Uterus (tissue), 3 donors: ENCODE measurements at regions not wholly inside any gene's neighbourhood (a gene's known extent, or its start where the extent isn't known, plus 50 kb on each side); places are given as distances from the start of the nearest gene placed in this dataset.

Source experiments
- DNase-seq, 2 donors: peaks; one replicate each; pipeline ENCODE4 v3.0.0-alpha.2; 2019 to 2020
- H3K27ac ChIP-seq, 2 donors: fragments of 200-600 bp; sonication (generic); 1 replicate in 1 of 2; 2 replicates in 1 of 2; pipeline ENCODE4 v1.5.1; 2016 to 2018
- H3K27me3 ChIP-seq, 2 donors: fragments of 200-600 bp; sonication (generic); one replicate each; pipeline ENCODE4 v1.5.1; 2018 to 2019; ENCODE audit warnings: control low read depth in 1 of 2
- H3K36me3 ChIP-seq, 2 donors: fragments of 200-600 bp; sonication (generic); one replicate each; pipeline ENCODE4 v1.5.1; 2019; ENCODE audit warnings: control low read depth in 1 of 2
- H3K4me1 ChIP-seq, 2 donors: fragments of 200-600 bp; sonication (generic); one replicate each; pipeline ENCODE4 v1.5.1; 2018 to 2019; ENCODE audit warnings: control low read depth in 1 of 2
- H3K4me3 ChIP-seq, 2 donors: fragments of 200-600 bp; sonication (generic); 1 replicate in 1 of 2; 2 replicates in 1 of 2; pipeline ENCODE4 v1.5.1; 2018 to 2019; ENCODE audit warnings: mild to moderate bottlenecking in 1 of 2
- H3K9me3 ChIP-seq, 2 donors: fragments of 200-600 bp; sonication (generic); one replicate each; pipeline ENCODE4 v1.5.1; 2019; ENCODE audit warnings: control low read depth in 1 of 2
- CTCF ChIP-seq, 4 experiments: fragments of 200-600 bp in 2 of 4; fragments of 450-650 bp in 2 of 4; sonication (generic) in 2 of 4; IDR thresholded peaks; one replicate each; pipeline ENCODE4 v1.5.1; 2016 to 2019; ENCODE audit warnings: antibody characterized with exemption in 4 of 4, mild to moderate bottlenecking in 2 of 4, moderate library complexity in 1 of 4
- POLR2A ChIP-seq, 2 donors: fragments of 450-650 bp; IDR thresholded peaks; one replicate each; pipeline ENCODE4 v1.6.1; 2016; ENCODE audit warnings: antibody characterized with exemption in 2 of 2, mild to moderate bottlenecking in 1 of 2, moderate library complexity in 1 of 2
- intact Hi-C: fragments of 100-400 bp; cut with DNase I; formaldehyde crosslinking; loops from one replicate; pipeline ENCODE4 v1.15.1; 2023; ENCODE audit warnings: low total_unique reads
- donor health status: DM: yes; HTN: yes; CAD: no.

- Histone ChIP-seq H3K27ac (no peak overlapping the region), H3K4me3 (no peak overlapping the region), H3K36me3 (no peaks in the 10 kb centered on the region), H3K9me3 (no peaks in the 10 kb centered on the region), H3K4me1 (no peaks in the 10 kb centered on the region), H3K27me3 (peaks cover 0 to 7% of the 10 kb centered on the region in 2 donors)
- TF ChIP-seq CTCF (IDR thresholded peaks at IDR 0.05) (no peak), POLR2A (IDR thresholded peaks at IDR 0.05) (no peak)
- no peak for DNase-seq
- intact Hi-C loops, result no loop called here
These were observed 377.8 kb upstream of the RUNX1 start for GRCh38 chr21:35426897-35427296.

GRCh38 chr21:35426469-35426868 is 377.4 kb upstream of the RUNX1 start:
- H3K4me1 ChIP-seq, result no peaks in the 10 kb centered on the region
- H3K4me3 ChIP-seq, result no peak overlapping the region
- no peak overlapping the region for H3K27ac ChIP-seq
- intact Hi-C loops, result no loop called here
- no peaks in the 10 kb centered on the region for H3K9me3 ChIP-seq
- no peak for DNase-seq
- TF ChIP-seq POLR2A (IDR thresholded peaks at IDR 0.05) (no peak), CTCF (IDR thresholded peaks at IDR 0.05) (no peak)
- peaks cover 0 to 7% of the 10 kb centered on the region in 2 donors for H3K27me3 ChIP-seq
- H3K36me3 ChIP-seq, result no peaks in the 10 kb centered on the region

- TF ChIP-seq POLR2A (IDR thresholded peaks at IDR 0.05), result no peak
- no peak for TF ChIP-seq CTCF (IDR thresholded peaks at IDR 0.05)
- Histone ChIP-seq H3K27ac (no peak overlapping the region), H3K4me3 (no peak overlapping the region), H3K27me3 (peaks cover 0 to 7% of the 10 kb centered on the region in 2 donors), H3K9me3 (no peaks in the 10 kb centered on the region), H3K36me3 (no peaks in the 10 kb centered on the region), H3K4me1 (no peaks in the 10 kb centered on the region)
- intact Hi-C loops, result no loop called here
- no peak for DNase-seq
These were observed 375.0 kb upstream of the RUNX1 start for GRCh38 chr21:35424122-35424521.

DNA sequence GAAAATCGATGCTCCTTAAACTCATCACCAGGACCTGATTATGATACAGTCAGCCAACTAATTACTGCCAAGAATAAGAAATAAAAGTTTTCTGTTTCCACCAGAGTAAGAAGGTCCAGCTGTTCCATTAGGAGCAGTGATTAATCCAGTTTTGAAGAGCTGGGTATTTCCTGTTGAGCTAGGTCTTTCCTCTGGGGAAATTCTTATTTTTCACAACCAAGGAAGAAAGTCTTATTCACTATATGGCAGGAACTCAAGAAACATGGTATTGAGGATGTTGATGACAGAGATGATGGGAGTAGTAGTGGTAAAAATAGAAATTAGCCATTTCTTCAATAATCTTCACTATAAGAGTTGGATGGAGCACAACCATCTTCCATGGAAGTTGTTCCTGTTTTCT is 374.6 kb upstream of the RUNX1 start:
- no peak for TF ChIP-seq POLR2A (IDR thresholded peaks at IDR 0.05)
- no peak for TF ChIP-seq CTCF (IDR thresholded peaks at IDR 0.05)
- H3K36me3 ChIP-seq, result no peaks in the 10 kb centered on the region
- H3K9me3 ChIP-seq, result no peaks in the 10 kb centered on the region
- peaks cover 0 to 7% of the 10 kb centered on the region in 2 donors for H3K27me3 ChIP-seq
- H3K27ac ChIP-seq, result no peak overlapping the region
- intact Hi-C loops, result no loop called here
- no peak overlapping the region for H3K4me3 ChIP-seq
- H3K4me1 ChIP-seq, result no peaks in the 10 kb centered on the region
- no peak for DNase-seq

DNA sequence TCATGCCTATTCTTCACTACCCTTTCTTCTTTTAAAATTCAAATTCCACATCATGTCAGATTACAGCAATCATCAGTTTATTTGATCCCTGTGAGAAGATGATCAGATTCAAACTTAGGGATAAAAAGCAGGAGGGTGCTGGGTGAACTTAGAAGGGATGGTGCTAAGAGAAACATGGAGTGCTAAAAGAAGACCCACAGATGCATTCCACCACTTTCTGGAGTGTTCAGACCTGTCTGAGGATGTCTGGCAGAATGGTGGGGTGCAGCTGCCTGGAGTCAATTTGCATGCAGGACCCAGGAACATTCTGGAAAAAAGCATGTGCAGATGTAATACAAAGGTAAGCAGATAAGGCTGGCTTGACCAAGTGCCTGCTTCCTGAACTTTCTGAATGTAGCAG is 372.9 kb upstream of the RUNX1 start:
- Histone ChIP-seq H3K27ac (no peak overlapping the region), H3K4me3 (no peak overlapping the region), H3K36me3 (no peaks in the 10 kb centered on the region), H3K27me3 (peaks cover 0 to 7% of the 10 kb centered on the region in 2 donors), H3K9me3 (no peaks in the 10 kb centered on the region), H3K4me1 (no peaks in the 10 kb centered on the region)
- no peak for TF ChIP-seq POLR2A (IDR thresholded peaks at IDR 0.05)
- TF ChIP-seq CTCF (IDR thresholded peaks at IDR 0.05), result no peak
- intact Hi-C loops, result no loop called here
- no peak for DNase-seq
